Suppressor macrophage treated with lipopolysaccharide for 4 hours (primary cell): ENCODE measurements at regions not wholly inside any gene's neighbourhood (a gene's known extent, or its start where the extent isn't known, plus 50 kb on each side); places are given as distances from the start of the nearest gene placed in this dataset.

Experiments
- DNase-seq: peaks from one replicate; pipeline ENCODE4 v3.0.0-alpha.2; 2020

DNA sequence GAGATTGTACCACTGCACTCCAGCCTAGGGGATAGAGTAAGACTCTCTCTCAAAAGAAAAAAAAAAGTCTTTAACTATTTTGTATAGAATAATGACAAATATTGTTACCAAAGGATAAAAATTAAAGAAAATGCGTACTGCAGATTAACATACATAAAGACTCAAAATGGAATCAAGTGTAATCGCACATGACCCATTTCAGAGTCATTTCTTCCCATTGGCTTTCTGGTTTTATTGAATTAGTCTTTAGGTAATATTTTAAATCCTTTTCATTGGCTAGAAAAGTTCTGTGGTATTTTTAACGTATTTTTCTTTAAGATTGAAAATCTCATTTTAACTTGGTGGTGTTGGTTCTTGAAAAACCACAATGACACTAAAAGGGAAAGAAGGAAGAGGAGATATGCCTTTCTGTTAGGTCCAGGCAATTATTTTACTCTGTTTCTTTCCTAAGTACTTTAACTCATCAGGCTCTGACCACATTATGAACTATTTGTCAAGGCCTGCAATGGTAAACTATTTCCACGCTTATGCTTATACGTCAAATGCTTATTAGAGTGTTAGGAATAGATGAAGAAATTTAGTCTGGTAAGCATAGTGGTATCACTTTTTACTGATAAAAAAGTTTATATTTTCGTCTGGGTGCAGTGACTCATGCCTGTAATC lies 52.3 kb downstream of the PLEKHG1 start:
- DNase-seq, result no peak

- no peak for DNase-seq
Observed at GRCh38 chr6:150652848-150653613, 53.3 kb downstream of the PLEKHG1 start.

- DNase-seq, result no peak
Observed at GRCh38 chr6:150654608-150655007, 54.9 kb downstream of the PLEKHG1 start.

- DNase-seq, result no peak
Observed at GRCh38 chr6:150656156-150656555, 56.5 kb downstream of the PLEKHG1 start.

GRCh38 chr6:150658421-150658820 lies 58.7 kb downstream of the PLEKHG1 start:
- DNase-seq, result no peak

GRCh38 chr6:150659046-150659763 lies 59.5 kb downstream of the PLEKHG1 start:
- no peak for DNase-seq

GRCh38 chr6:150661216-150662007 lies 61.7 kb downstream of the PLEKHG1 start:
- DNase-seq, result no peak

- no peak for DNase-seq
Observed at GRCh38 chr6:150662814-150663213, 63.1 kb downstream of the PLEKHG1 start.

GRCh38 chr6:150664091-150664490 lies 64.4 kb downstream of the PLEKHG1 start:
- no peak for DNase-seq

DNA sequence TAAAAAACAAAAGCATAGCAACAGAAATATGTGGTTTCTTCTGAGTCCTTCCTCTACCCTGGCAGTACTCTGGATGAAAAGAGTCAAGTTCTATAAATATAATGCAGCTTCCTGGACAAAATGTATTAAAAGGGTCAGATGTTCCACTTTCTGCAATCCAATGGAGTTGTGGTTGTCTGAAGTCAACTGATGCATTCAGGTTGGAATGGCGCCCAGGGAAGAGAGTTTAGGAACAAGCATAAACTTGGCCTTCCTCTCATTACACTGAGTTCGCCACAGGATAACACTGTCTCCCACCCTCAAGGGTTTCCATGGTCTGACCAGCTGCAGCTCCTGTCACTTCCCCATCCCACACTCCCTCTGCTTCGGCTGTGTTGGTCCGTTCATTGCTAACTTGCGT lies 66.4 kb downstream of the PLEKHG1 start:
- DNase-seq, result no peak

GRCh38 chr6:150667359-150667758 lies 67.7 kb downstream of the PLEKHG1 start:
- DNase-seq, result no peak

- DNase-seq, result no peak
Observed at GRCh38 chr6:150667977-150668716, 68.5 kb downstream of the PLEKHG1 start.

- no peak for DNase-seq
Observed at GRCh38 chr6:150668900-150669302, 69.2 kb downstream of the PLEKHG1 start.

- no peak for DNase-seq
Observed at GRCh38 chr6:150670311-150670710, 70.6 kb downstream of the PLEKHG1 start.

- no peak for DNase-seq
Observed at GRCh38 chr6:150672800-150673199, 73.1 kb downstream of the PLEKHG1 start.

- DNase-seq, result no peak
Observed at GRCh38 chr6:150673720-150674346, 74.1 kb downstream of the PLEKHG1 start.

GRCh38 chr6:150676344-150676743 lies 76.7 kb downstream of the PLEKHG1 start:
- DNase-seq, result no peak

- DNase-seq, result no peak
Observed at GRCh38 chr6:150676772-150677171, 77.1 kb downstream of the PLEKHG1 start.

DNA sequence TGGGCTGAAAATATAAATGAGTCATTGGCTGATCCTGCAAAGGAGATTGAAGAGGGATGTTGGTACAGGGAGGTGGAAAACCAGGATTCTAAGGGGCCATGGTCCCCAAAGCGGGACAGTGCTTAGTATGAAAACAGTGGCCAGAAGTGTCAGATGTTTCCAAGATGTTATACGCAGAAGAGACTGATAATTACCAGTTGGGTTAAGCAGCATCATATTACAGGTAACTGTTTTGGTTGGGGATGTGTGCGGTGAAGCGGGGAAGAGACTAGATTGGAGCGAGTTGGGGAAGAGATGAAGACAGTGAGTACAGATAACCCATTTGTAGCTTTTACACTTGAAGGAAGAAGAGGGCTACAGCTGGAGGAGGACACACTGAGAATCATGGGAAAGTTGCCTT lies 80.8 kb downstream of the PLEKHG1 start:
- DNase-seq, result no peak

GRCh38 chr6:150681578-150682395 lies 82.1 kb downstream of the PLEKHG1 start:
- DNase-seq, result no peak

DNA sequence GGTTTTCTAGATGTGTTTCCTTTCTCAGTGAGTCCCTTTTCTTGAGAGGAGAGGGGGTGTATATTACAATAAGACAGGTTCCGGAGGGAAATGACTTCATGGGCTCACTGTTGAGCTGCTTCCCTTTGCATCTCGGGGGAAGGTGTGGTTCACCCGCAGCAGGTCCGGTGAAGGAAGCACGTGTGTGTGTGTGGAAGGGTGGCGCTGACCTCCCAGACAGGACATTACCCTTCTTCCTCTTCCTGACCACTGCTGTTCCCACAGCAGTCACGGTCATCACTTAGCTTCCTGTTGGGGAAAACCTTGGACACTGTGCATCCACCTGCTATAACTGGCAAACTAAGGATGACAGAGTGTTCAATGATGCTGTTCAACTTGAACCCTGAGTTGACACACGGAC lies 83.6 kb downstream of the PLEKHG1 start:
- no peak for DNase-seq
